ENCODE measurements at regions not wholly inside any gene's neighbourhood (a gene's known extent, or its start where the extent isn't known, plus 50 kb on each side); places are given as distances from the start of the nearest gene placed in this dataset.

GRCh38 chr6:21733311-21733710 is 139.8 kb downstream of the SOX4 start:
- H3K4me3 Mint-ChIP-seq: no peak overlapping the region
- H3K23ac ChIP-seq (ENCODE audit: insufficient read length, low read depth, low read length): no peak overlapping the region
- H3K14ac ChIP-seq (ENCODE audit: insufficient read depth, low read length): no peak overlapping the region
- no peak overlapping the region for H4K5ac ChIP-seq (ENCODE audit: insufficient read length, low read depth, low read length)
- no peak overlapping the region for H2BK120ac ChIP-seq (ENCODE audit: low read depth, low read length, poor library complexity, severe bottlenecking)
- no peak overlapping the region for H2BK12ac ChIP-seq (ENCODE audit: insufficient read length, low read depth, low read length)
- H4K20me1 ChIP-seq (ENCODE audit: control insufficient read depth, insufficient read depth, insufficient read length): no peaks in the 10 kb centered on the region
- H3K27me3 Mint-ChIP-seq (ENCODE audit: low read depth): no peaks in the 10 kb centered on the region
- H3K56ac ChIP-seq (ENCODE audit: insufficient read length, low read depth, low read length): no peak overlapping the region
- H3T11ph ChIP-seq (ENCODE audit: low read length): no peak overlapping the region
- no peak overlapping the region for H2AK5ac ChIP-seq (ENCODE audit: insufficient read length, low read length)
- TF ChIP-seq, protein P1, sequence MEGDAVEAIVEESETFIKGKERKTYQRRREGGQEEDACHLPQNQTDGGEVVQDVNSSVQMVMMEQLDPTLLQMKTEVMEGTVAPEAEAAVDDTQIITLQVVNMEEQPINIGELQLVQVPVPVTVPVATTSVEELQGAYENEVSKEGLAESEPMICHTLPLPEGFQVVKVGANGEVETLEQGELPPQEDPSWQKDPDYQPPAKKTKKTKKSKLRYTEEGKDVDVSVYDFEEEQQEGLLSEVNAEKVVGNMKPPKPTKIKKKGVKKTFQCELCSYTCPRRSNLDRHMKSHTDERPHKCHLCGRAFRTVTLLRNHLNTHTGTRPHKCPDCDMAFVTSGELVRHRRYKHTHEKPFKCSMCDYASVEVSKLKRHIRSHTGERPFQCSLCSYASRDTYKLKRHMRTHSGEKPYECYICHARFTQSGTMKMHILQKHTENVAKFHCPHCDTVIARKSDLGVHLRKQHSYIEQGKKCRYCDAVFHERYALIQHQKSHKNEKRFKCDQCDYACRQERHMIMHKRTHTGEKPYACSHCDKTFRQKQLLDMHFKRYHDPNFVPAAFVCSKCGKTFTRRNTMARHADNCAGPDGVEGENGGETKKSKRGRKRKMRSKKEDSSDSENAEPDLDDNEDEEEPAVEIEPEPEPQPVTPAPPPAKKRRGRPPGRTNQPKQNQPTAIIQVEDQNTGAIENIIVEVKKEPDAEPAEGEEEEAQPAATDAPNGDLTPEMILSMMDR (conservative IDR thresholded peaks at IDR 0.05): no peak
- peaks cover 12% of the 10 kb centered on the region; the same call in 1 of the 2 replicates for H3K4me1 ChIP-seq (ENCODE audit: insufficient read depth, low read length)
- no CpG with 5 or more reads among the region's 1 CpG for WGBS (ENCODE audit: extremely low coverage, insufficient read length, low lambda C conversion rate)
- peaks cover 8% of the 10 kb centered on the region for H3K79me1 ChIP-seq (ENCODE audit: insufficient read depth, low read depth, low read length, poor library complexity, severe bottlenecking)
- H4K91ac ChIP-seq (ENCODE audit: insufficient read length, low read depth, low read length): no peak overlapping the region
- no peak overlapping the region for H3K9ac ChIP-seq (ENCODE audit: extremely low read depth, insufficient read length, low read length)
- H3K79me2 ChIP-seq (ENCODE audit: insufficient read depth, low read length): peaks cover 53% of the 10 kb centered on the region
- H2AFZ ChIP-seq (ENCODE audit: low read length): no peak overlapping the region
- no peaks in the 10 kb centered on the region for H3K9me3 ChIP-seq (ENCODE audit: control insufficient read depth, low read depth, low read length)
- no peaks in the 10 kb centered on the region for H3K9me3 Mint-ChIP-seq
- no peak overlapping the region for H2BK20ac ChIP-seq (ENCODE audit: low read depth, low read length, poor library complexity, severe bottlenecking)
- DNase-seq: no peak
- peak overlapping the region in 2 of 3 experiments; percentile 33 to 74; a peak in 3 of 7 replicates for H3K27ac Mint-ChIP-seq
- H3K4ac ChIP-seq (ENCODE audit: low read depth, low read length): no peak overlapping the region
- H3K4me2 ChIP-seq (ENCODE audit: insufficient read depth, insufficient read length, low read length): no peak overlapping the region
- peaks cover 0 to 7% (median 5%) of the 10 kb centered on the region in 3 experiments; a peak in 4 of 7 replicates for H3K36me3 Mint-ChIP-seq (ENCODE audit: insufficient read depth in 1 of 3, low read depth in 3 of 3)
- H3K4me1 Mint-ChIP-seq: peaks cover 73% of the 10 kb centered on the region in 2 experiments
- no peaks in the 10 kb centered on the region for H3K23me2 ChIP-seq (ENCODE audit: insufficient read length, low read depth, low read length, poor library complexity, severe bottlenecking)
- no peak overlapping the region for H2BK5ac ChIP-seq (ENCODE audit: insufficient read length, low read length)
- H3K27ac ChIP-seq (ENCODE audit: insufficient read length, low read depth, low read length): peak overlapping the region; percentile 51
- H3K18ac ChIP-seq (ENCODE audit: insufficient read length, low read depth, low read length): no peak overlapping the region
- no peak overlapping the region for H2BK15ac ChIP-seq (ENCODE audit: low read depth, low read length)
- no peak overlapping the region for H4K8ac ChIP-seq (replicated peaks; ENCODE audit: insufficient read length, low read depth, low read length)
- H3K27me3 ChIP-seq (ENCODE audit: insufficient read depth, low read length): no peaks in the 10 kb centered on the region
